ENCODE measurements at regions not wholly inside any gene's neighbourhood (a gene's known extent, or its start where the extent isn't known, plus 50 kb on each side); places are given as distances from the start of the nearest gene placed in this dataset.

- no peaks in the 10 kb centered on the region for H3K36me3 ChIP-seq
- intact Hi-C loops (cut with DNase I; ENCODE audit: low total_unique reads), result no loop called here
- DNase-seq, result no peak
- no peak overlapping the region for H3K27ac ChIP-seq
- TF ChIP-seq, protein P1, sequence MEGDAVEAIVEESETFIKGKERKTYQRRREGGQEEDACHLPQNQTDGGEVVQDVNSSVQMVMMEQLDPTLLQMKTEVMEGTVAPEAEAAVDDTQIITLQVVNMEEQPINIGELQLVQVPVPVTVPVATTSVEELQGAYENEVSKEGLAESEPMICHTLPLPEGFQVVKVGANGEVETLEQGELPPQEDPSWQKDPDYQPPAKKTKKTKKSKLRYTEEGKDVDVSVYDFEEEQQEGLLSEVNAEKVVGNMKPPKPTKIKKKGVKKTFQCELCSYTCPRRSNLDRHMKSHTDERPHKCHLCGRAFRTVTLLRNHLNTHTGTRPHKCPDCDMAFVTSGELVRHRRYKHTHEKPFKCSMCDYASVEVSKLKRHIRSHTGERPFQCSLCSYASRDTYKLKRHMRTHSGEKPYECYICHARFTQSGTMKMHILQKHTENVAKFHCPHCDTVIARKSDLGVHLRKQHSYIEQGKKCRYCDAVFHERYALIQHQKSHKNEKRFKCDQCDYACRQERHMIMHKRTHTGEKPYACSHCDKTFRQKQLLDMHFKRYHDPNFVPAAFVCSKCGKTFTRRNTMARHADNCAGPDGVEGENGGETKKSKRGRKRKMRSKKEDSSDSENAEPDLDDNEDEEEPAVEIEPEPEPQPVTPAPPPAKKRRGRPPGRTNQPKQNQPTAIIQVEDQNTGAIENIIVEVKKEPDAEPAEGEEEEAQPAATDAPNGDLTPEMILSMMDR (IDR thresholded peaks at IDR 0.05), result no peak
- no peaks in the 10 kb centered on the region for H3K9me3 ChIP-seq
- H3K4me3 ChIP-seq, result no peak overlapping the region
- no peaks in the 10 kb centered on the region for H3K27me3 ChIP-seq
- peaks cover 0 to 10% (median 0%) of the 10 kb centered on the region in 4 donors for H3K4me1 ChIP-seq
Observed at GRCh38 chr5:167283691-167284090, 1007.8 kb upstream of the WWC1 start.

DNA sequence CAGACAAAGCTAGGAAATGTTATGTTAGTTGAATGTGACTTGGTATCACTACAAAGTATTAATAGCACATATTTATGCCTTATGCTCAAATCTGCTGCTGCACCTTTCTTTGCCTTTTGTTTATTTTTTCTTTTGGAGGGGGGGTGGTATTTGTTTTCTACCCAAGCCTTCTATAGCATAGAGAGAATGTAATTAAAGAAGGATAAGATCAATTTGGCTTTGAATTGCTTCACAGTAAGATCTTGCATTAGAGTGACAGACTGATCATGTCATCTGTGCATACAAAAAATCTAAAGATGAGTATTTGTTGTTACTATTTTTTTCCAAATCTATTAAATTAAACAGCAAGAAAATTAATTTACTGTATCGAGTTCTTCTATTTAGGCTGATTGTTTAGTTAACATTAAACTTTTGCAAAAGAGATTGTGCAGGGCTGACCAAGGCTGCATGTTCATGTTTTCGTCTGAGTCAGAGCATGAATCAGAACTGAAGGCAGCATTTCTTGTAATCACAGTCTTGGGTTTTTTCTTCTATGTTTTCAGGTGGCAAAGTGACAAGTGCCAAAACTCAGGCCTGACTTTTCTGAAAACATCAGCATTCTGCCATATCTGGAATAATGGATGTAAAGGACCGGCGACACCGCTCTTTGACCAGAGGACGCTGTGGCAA is 1007.1 kb upstream of the WWC1 start:
- no peaks in the 10 kb centered on the region for H3K27me3 ChIP-seq
- H3K27ac ChIP-seq, result no peak overlapping the region
- DNase-seq, result no peak
- no peaks in the 10 kb centered on the region for H3K36me3 ChIP-seq
- H3K4me1 ChIP-seq, result peaks cover 0 to 3% (median 0%) of the 10 kb centered on the region in 4 donors
- H3K9me3 ChIP-seq, result no peaks in the 10 kb centered on the region
- no peak overlapping the region for H3K4me3 ChIP-seq
- TF ChIP-seq, protein P1 (IDR thresholded peaks at IDR 0.05), result no peak
- intact Hi-C loops (cut with DNase I; ENCODE audit: low total_unique reads), result no loop called here

DNA sequence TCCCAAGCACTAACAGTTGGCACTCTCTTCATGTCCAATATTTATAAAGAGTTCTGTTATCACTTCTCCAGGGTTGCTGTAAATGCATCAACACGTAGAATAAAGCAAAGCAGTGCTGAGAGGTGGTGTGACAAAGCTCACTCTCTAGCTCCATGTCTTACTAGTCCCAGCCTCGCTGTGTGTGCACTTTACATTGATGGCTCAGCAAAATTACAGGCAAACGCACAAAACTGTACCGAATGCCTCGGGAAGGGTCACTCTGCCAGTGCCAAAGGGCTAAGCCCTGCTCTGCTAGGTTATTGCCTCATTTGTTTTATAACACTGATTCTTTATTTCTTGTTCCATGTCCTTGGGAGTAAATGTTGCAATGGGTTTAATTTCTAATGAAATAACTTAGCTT is 1005.9 kb upstream of the WWC1 start:
- peaks cover 0 to 3% (median 0%) of the 10 kb centered on the region in 4 donors for H3K4me1 ChIP-seq
- intact Hi-C loops (cut with DNase I; ENCODE audit: low total_unique reads), result no loop called here
- H3K27me3 ChIP-seq, result no peaks in the 10 kb centered on the region
- DNase-seq, result no peak
- no peak overlapping the region for H3K27ac ChIP-seq
- no peak overlapping the region for H3K4me3 ChIP-seq
- H3K36me3 ChIP-seq, result no peaks in the 10 kb centered on the region
- H3K9me3 ChIP-seq, result no peaks in the 10 kb centered on the region
- TF ChIP-seq, protein P1 (IDR thresholded peaks at IDR 0.05), result no peak

DNA sequence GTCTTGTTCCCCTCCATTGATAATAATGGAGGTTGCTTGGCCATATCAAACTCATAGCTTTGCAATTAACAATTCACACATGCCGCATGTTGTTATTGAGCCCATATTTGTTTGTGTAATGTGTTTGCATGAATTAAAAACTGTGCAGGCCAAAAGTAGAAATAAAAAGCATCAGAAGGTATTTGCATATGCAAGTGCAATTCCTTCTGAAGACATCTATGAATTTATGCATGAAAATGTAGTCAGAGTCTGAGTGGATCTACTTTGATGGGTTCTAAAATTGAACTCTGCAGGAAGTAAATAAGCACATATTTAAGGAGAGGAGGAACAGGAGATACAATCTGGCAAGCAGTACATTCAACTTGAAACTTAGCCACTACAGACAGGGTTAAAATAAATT is 1004.6 kb upstream of the WWC1 start:
- Histone ChIP-seq H3K9me3 (no peaks in the 10 kb centered on the region), H3K4me3 (no peak overlapping the region), H3K27me3 (no peaks in the 10 kb centered on the region), H3K36me3 (no peaks in the 10 kb centered on the region), H3K27ac (no peak overlapping the region), H3K4me1 (peaks cover 0 to 3% (median 0%) of the 10 kb centered on the region in 4 donors)
- TF ChIP-seq, protein P1 (IDR thresholded peaks at IDR 0.05), result no peak
- intact Hi-C loops (cut with DNase I; ENCODE audit: low total_unique reads), result no loop called here
- DNase-seq, result no peak

GRCh38 chr5:167290478-167290877 is 1001.0 kb upstream of the WWC1 start:
- no peak overlapping the region for H3K4me3 ChIP-seq
- H3K9me3 ChIP-seq, result no peaks in the 10 kb centered on the region
- no peaks in the 10 kb centered on the region for H3K36me3 ChIP-seq
- no peaks in the 10 kb centered on the region for H3K27me3 ChIP-seq
- DNase-seq, result no peak
- intact Hi-C loops (cut with DNase I; ENCODE audit: low total_unique reads), result no loop called here
- TF ChIP-seq, protein P1 (IDR thresholded peaks at IDR 0.05), result no peak
- no peak overlapping the region for H3K27ac ChIP-seq
- peaks cover 0 to 19% (median 7%) of the 10 kb centered on the region in 4 donors for H3K4me1 ChIP-seq

All from tibial artery (tissue), 4 donors.